Adipose tissue (tissue), 3 donors: ENCODE measurements at regions not wholly inside any gene's neighbourhood (a gene's known extent, or its start where the extent isn't known, plus 50 kb on each side); places are given as distances from the start of the nearest gene placed in this dataset.

Experiments used
- H3K27ac ChIP-seq: one replicate; pipeline ENCODE4 v1.5.1; 2013; ENCODE audit warnings: low read depth, low read length
- WGBS, 3 donors: extraction: QIAGEN DNeasy Blood & Tissue Kit; methylation state at CpG; one replicate each; pipeline ENCODE4 v1.1.7; 2013; 5-methylcytosine and 5-hydroxymethylcytosine counted together
- donor health status: healthy with polysubstance abuse.
- donor health status: Bipolar disorder and iron deficiency.
- donor health status: healthy.

DNA sequence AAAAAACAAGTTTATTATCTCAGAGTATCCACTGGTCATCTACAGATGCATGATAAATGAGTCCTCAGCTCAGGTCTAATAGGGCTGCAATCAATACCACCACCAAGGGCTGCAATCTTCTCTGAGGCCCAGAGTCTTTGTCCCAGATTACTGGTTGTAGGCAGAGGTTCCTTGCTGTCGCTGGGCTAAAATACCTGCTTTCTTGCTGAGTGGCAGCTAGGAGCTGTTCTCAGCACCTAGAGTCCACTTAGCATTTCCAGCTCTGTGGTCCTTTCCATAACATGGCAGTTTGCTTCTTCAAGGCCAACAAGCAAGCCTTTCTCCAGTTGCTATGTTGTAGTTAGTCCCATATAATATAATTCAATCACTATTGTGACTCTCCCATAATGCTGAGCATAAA is 351.3 kb downstream of the SLITRK1 start:
- no peak overlapping the region for H3K27ac ChIP-seq
- WGBS, 3 donors, result 36 to 67% (median 65%) methylated on average over 1 of the region's 1 CpG

GRCh38 chr13:83516781-83517180 is 365.5 kb downstream of the SLITRK1 start:
- 90 to 96% (median 93%) methylated on average over 24 to 25 of the region's 25 CpGs for WGBS, 3 donors
- no peak overlapping the region for H3K27ac ChIP-seq

- H3K27ac ChIP-seq, result no peak overlapping the region
- 62 to 96% (median 75%) methylated on average over 1 of the region's 1 CpG for WGBS, 3 donors
Observed at GRCh38 chr13:83515268-83516015, 366.8 kb downstream of the SLITRK1 start.

GRCh38 chr13:83508771-83509301 is 373.4 kb downstream of the SLITRK1 start:
- 34 to 47% (median 38%) methylated on average over 1 of the region's 1 CpG for WGBS, 3 donors
- H3K27ac ChIP-seq, result no peak overlapping the region

GRCh38 chr13:83503424-83503823 is 378.9 kb downstream of the SLITRK1 start:
- H3K27ac ChIP-seq, result no peak overlapping the region
- 44 to 65% (median 46%) methylated on average over 1 of the region's 1 CpG for WGBS, 3 donors

- no peak overlapping the region for H3K27ac ChIP-seq
Observed at GRCh38 chr13:83499286-83499685, 383.0 kb downstream of the SLITRK1 start.

DNA sequence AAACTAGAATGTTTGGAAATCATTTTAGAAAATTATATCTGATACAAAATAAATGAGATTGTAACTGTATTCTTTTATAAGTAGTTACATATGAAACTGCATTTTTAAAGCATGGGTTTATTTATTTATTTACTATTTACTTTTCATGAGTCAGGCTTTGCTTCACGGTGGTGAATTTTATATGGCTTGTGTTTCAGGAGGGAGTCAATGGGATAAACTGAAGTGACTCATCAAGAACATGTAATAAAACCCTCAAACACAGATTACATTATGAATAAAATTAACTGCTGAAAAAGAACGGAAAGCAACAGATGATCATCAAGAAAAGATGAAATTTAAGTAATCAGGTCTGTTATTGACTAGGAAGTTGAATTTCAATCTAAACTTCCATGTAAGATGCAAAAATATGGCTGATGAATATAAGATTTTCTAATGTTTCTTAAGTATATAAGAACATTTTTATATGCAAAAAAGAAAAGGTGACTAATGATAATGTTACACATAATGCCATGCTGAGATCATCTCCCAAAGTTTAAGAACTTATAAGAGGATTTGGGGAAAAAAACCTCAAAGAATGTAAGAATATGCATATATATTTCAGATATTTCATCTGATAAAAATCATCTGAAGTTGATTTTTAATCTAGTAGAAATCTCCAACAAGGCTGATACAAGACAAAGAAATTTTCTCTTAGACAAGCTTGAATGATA is 383.6 kb downstream of the SLITRK1 start:
- WGBS, 3 donors, result 69 to 81% (median 73%) methylated on average over 2 of the region's 2 CpGs

DNA sequence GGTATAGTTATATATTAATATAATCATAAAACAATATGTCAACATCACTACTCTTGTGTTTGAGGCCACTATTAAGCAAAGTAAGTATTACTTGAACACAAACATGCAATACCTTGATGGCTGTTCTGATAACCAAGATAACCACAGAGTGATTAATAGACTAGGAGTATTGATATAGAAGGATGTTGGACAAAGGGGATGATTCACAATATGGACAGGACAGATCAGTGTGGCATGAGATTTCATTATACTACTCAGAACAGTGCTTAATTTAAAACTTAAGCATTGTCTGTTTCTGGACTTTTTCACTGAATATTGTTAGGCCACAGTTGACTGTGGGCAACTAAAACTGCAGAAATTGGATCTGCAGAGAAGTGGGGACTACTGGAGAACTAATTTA is 384.2 kb downstream of the SLITRK1 start:
- H3K27ac ChIP-seq, result no peak overlapping the region

More for the DNA sequence above, 383.6 kb downstream of the SLITRK1 start:
- H3K27ac ChIP-seq, result no peak overlapping the region

GRCh38 chr13:83496501-83496900 is 385.8 kb downstream of the SLITRK1 start:
- H3K27ac ChIP-seq, result no peak overlapping the region
- WGBS, 3 donors, result 90 to 93% (median 90%) methylated on average over 6 of the region's 6 CpGs

DNA sequence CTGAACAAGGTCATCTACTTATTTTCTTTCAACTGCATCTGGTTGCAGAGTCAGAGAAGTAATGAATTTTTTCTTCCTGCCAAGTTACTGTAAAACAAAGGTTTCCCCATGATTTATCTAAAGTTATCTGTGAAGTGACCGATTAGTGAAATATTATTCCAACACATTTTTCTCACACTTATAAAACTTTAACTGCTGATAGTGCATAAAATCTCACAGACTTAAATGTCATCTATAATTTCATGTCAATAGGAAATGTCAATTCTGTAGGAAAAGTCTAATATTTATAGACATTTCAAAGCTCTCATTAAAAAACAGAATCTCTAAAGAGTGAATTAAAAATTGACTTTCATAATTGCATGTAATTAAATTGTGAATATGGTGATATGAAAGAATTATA is 397.2 kb downstream of the SLITRK1 start:
- 10 to 53% (median 48%) methylated on average over 1 of the region's 1 CpG for WGBS, 3 donors
- no peak overlapping the region for H3K27ac ChIP-seq

DNA sequence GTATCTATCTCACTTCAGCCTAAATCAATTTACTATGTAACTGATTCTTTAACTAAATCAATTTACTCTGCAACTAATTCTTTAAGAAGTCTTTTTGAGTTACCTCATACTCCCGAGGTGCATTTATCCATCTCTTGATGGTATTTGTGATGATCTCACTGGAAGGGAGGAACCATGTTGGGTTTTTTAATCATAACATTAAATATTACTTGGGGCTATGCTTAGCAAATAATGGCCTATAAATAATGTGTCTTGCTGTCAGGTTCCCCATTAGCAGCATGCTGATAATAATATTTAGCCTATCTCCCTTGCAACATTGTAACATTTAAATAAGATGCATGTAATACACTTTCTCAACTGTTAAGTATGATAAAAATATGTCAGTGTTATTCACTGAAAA is 411.3 kb downstream of the SLITRK1 start:
- H3K27ac ChIP-seq, result no peak overlapping the region
- WGBS, 3 donors, result 47 to 72% (median 57%) methylated on average over 1 of the region's 1 CpG

- 65 to 69% (median 65%) methylated on average over 4 of the region's 4 CpGs for WGBS, 3 donors
- no peak overlapping the region for H3K27ac ChIP-seq
Observed at GRCh38 chr13:83470133-83470797, 412.0 kb downstream of the SLITRK1 start.

GRCh38 chr13:83453723-83454122 is 428.6 kb downstream of the SLITRK1 start:
- WGBS, 3 donors, result 91 to 94% (median 92%) methylated on average over 11 of the region's 11 CpGs
- no peak overlapping the region for H3K27ac ChIP-seq

DNA sequence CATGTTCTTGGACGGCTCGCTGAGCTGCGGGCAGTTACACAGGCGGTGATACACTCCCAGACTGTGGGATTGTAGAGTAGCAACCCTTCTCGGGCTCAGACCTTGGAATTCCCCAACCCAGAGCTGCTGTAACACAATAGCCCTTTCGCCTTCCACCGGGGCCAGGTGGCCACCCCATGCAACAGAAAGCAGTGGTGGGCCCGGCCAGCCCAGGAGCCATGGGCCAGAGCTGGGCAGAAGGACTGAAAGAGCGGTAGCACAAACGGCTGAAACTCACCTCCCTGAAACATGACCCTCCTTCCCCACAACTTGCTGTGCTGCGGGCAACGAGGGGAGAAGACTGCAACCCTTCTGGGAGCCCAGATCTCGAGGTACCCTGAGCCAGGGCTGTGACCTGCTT is 429.0 kb downstream of the SLITRK1 start:
- no peak overlapping the region for H3K27ac ChIP-seq
- 92 to 93% (median 93%) methylated on average over 13 of the region's 13 CpGs for WGBS, 3 donors

DNA sequence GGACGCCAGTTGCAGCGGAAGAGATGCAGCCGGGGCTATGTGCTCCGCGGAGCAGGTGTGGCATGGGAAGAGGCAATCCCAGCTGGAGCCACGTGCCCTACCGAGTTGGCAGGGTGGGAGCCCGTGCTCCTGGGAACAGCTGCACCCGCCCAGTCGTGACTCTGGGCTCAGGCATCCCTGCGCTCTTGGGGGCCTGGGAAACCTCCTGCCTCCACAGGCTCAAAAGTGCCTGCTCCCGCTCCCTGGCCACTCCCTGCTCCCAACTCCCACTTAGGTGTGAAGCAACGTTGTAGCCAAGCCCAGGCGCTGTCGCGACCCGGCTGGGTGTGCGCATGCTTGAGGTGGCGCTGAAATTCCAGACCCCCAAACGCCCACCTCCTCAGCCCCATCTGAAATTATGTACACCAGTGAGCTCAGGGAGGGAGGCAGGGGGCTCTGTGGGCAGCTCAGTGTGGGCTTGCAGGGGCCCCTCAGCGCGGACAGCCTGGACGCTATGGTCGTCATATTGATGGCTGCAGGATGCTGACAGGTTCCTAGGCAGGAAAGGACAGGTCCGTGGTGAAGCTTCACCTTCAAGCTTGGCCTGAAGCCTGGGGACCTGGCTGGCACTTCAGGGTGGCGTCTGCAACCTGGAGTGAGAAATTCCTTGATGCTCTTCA is 429.9 kb downstream of the SLITRK1 start:
- no peak overlapping the region for H3K27ac ChIP-seq
- WGBS, 3 donors, result 91 to 94% (median 93%) methylated on average over 25 to 26 of the region's 26 CpGs

GRCh38 chr13:83450591-83450990 is 431.7 kb downstream of the SLITRK1 start:
- 52 to 60% (median 54%) methylated on average over 2 of the region's 2 CpGs for WGBS, 3 donors
- no peak overlapping the region for H3K27ac ChIP-seq

DNA sequence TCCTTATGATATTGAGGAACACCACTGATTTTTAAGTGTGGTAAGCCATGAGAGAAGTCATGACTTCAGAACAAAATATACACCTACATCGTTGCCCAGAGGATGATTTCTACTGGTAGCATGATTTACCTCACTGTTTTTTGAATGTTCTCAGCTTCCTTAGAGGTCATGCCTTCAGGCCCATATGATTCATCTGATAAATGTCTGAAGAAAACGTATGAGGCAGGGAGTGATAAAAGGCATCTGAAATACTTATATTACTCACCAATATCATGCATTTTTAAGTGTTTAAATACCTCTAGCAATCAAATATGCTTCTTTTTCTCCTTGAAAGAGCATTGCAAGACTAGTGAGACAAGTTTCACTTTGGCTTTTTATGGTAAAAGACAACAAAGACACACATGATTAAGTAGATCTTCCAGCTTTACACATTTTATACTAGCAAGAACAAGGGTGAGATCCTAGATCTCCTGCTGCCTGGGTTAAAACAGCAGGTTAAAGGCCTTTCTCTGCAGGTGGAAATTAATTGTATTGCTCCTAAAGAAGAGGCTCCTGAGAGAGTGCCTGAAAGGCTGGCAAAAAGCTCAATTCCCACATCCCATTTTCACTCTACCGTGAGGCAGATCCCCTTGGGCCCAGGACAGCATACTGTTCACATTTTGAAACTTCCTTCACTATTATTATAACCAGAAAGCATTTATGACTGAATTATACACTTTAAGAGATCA is 432.4 kb downstream of the SLITRK1 start:
- H3K27ac ChIP-seq, result no peak overlapping the region
- WGBS, 3 donors, result 35 to 57% (median 41%) methylated on average over 3 of the region's 3 CpGs

DNA sequence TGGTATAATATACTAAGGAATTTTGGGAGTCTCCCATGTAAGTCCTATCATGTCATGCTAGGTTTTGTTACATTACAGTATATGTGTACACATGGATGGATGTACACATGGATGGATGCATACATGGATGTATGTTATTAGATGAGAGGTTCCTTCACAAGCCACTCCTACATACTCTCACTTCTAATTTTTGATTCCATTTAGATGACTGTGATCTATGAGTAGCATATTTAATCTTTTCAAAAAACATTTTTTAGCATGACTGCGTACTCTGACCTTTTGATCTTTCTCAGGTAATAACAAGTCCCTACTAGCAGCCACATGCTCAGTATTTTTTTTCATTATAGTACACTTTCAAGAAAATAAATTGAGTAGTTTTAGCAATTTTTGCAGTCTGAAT is 441.8 kb downstream of the SLITRK1 start:
- H3K27ac ChIP-seq, result no peak overlapping the region
- WGBS, 3 donors, result 92 to 100% (median 93%) methylated on average over 1 of the region's 1 CpG
